ENCODE measurements at regions not wholly inside any gene's neighbourhood (a gene's known extent, or its start where the extent isn't known, plus 50 kb on each side); places are given as distances from the start of the nearest gene placed in this dataset.

DNA sequence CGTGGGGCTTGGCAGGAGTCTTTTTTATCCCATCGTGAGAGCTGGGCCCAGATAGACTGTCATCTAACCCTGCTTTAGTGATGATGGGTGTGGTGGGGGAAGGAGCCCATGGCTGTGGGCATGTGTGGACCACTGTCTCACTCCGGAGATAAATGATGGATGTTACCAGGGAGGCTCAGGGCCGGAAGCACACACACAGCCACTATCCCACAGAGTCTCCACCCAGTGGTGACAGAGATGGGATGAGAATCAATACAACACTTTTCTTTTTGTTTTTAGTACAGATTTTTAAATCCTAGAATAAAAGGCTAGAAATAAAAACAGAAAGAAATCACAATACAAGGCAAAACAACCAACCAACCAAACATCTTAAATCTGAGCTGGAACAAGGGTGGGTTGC, 233.4 kb downstream of the SOX11 start:
- TF ChIP-seq, protein P1, sequence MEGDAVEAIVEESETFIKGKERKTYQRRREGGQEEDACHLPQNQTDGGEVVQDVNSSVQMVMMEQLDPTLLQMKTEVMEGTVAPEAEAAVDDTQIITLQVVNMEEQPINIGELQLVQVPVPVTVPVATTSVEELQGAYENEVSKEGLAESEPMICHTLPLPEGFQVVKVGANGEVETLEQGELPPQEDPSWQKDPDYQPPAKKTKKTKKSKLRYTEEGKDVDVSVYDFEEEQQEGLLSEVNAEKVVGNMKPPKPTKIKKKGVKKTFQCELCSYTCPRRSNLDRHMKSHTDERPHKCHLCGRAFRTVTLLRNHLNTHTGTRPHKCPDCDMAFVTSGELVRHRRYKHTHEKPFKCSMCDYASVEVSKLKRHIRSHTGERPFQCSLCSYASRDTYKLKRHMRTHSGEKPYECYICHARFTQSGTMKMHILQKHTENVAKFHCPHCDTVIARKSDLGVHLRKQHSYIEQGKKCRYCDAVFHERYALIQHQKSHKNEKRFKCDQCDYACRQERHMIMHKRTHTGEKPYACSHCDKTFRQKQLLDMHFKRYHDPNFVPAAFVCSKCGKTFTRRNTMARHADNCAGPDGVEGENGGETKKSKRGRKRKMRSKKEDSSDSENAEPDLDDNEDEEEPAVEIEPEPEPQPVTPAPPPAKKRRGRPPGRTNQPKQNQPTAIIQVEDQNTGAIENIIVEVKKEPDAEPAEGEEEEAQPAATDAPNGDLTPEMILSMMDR (IDR thresholded peaks at IDR 0.05) = no peak
- intact Hi-C loops (cut with DNase I) = no loop called here
- no peaks in the 10 kb centered on the region for H3K36me3 ChIP-seq
- DNase-seq = no peak
- H3K4me1 ChIP-seq = no peaks in the 10 kb centered on the region
- H3K27me3 ChIP-seq = no peaks in the 10 kb centered on the region
- no peak overlapping the region for H3K9ac ChIP-seq (ENCODE audit: low read depth in 2 of 2, low read length in 2 of 2)
- no peak overlapping the region for H3K27ac ChIP-seq
- no peak overlapping the region for H3K4me3 ChIP-seq
- no peaks in the 10 kb centered on the region for H3K9me3 ChIP-seq

DNA sequence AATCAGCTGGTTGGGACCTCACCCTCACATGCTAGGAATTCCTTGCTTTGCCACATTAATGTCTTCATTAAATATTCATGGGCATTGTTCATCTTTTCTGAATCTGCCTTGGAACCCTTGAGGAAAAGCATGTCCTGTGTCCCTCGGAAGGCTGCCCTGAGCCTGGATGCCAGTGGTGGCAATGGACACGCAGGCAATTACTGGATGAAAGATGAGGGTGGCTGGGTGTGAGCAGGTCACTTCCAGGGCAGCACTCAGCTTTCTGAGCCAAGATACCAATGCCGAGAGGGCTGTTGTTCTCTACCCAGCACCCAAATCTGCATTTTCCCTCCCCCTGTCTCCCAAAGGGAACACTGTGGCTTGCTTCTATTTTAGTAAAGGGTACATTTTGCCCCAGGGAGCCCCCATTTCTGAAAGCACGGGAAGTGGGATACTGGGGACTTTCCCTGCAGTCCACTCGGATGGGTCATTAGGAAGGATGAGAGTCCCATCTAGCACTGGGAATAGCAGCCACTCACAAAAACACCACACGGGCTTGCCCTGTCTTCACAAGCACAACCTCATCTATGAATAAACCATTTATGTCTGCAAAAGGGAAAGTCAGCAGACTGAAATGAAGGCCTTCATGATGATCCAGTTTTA, 234.8 kb downstream of the SOX11 start:
- Histone ChIP-seq H3K27ac (no peak overlapping the region), H3K4me3 (no peak overlapping the region), H3K36me3 (no peaks in the 10 kb centered on the region), H3K27me3 (no peaks in the 10 kb centered on the region), H3K9me3 (no peaks in the 10 kb centered on the region), H3K9ac (ENCODE audit: low read depth in 2 of 2, low read length in 2 of 2) (no peak overlapping the region), H3K4me1 (no peaks in the 10 kb centered on the region)
- no peak for DNase-seq
- intact Hi-C loops (cut with DNase I) = no loop called here
- TF ChIP-seq, protein P1 (IDR thresholded peaks at IDR 0.05) = no peak

DNA sequence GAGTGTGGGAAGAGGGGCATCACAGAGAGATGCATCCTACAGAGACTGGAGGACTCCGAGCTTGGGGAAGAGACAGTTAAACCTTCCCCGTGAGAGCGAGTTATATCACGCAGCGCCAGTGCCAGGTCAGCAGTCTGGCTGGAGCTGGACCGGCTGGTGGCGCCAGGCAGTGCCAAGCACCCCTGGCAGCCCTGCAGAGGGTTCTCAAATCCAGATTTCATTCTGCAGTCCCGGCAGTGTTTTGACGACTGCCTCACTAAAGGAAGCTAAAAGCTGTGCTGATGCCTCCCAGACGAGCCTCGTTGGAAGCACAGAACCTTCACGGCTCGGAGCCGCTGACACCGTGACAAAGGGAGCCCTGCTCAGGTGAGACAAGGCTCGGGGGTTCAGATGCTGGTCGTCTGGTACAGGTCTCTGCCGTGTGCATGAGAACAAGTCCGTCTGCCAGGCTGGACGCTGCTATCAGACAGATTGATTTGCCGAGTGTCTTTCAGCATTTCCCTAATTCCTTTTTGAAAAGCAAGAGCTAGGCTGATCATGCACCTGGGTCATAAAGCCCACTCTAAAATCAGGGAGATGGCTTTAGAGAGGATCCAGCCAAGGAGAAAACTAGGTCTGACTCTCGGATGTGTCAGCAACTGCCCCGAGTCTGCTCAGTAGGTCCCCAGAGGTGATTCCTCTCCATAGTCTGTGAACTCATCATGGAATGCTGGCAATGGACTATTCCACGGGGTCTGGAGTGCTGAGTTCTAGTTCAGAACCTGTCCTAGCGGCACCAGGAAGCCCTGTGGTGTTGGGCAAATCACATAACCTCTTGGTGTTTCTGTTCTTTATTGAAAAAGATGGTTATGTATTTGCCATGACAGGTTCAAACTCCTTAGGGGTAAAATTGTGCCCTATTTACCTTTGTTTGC, 240.6 kb downstream of the SOX11 start:
- intact Hi-C loops (cut with DNase I) = no loop called here
- Histone ChIP-seq H3K36me3 (no peaks in the 10 kb centered on the region), H3K27me3 (no peaks in the 10 kb centered on the region), H3K9me3 (no peaks in the 10 kb centered on the region), H3K4me1 (no peaks in the 10 kb centered on the region), H3K27ac (no peak overlapping the region), H3K9ac (ENCODE audit: low read depth in 2 of 2, low read length in 2 of 2) (no peak overlapping the region), H3K4me3 (no peak overlapping the region)
- TF ChIP-seq, protein P1 (IDR thresholded peaks at IDR 0.05) = no peak
- DNase-seq = no peak

DNA sequence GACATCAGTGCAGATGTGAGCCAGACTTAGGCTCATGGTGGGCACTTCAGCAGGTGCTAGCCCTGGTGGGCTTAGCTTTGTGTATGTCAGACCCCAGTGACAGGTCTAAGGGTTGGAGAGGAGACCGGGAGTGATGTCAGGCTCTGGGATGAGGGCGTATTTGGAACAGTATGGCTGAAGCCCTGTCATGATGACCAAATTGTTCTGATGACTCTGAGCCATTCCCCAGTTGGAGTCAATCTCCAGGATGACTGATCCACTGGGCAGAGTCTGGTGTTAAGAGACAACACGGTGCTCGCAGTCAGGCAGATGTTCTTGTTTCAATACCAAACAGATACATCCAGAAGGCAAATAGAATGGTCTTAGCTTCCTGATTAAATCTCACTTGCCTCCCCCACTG, 241.5 kb downstream of the SOX11 start:
- no peaks in the 10 kb centered on the region for H3K36me3 ChIP-seq
- H3K4me1 ChIP-seq = no peaks in the 10 kb centered on the region
- H3K9ac ChIP-seq (ENCODE audit: low read depth in 2 of 2, low read length in 2 of 2) = no peak overlapping the region
- TF ChIP-seq, protein P1 (IDR thresholded peaks at IDR 0.05) = no peak
- intact Hi-C loops (cut with DNase I) = no loop called here
- DNase-seq = no peak
- no peaks in the 10 kb centered on the region for H3K27me3 ChIP-seq
- no peaks in the 10 kb centered on the region for H3K9me3 ChIP-seq
- H3K4me3 ChIP-seq = no peak overlapping the region
- H3K27ac ChIP-seq = no peak overlapping the region

DNA sequence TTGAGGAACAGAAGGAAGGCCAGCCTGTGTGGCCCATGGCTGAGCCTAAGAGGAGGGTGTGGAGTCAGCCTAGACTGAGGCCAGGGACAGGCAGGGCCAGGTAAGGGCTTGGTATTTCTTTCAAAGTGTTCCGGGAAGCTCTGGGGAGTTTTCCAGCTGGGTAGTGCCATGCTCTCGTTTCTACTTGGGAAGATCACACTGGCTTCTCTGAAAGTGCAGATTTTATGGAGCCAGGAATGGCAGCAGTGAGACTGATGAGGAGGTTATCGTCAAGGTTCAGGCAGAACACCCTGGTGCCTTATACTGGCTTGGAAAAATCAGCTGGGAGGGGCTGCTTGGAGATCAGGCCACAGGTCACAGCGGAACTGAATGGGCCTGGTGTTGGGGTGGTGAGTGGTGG, 245.1 kb downstream of the SOX11 start:
- Histone ChIP-seq H3K27me3 (no peaks in the 10 kb centered on the region), H3K9ac (ENCODE audit: low read depth in 2 of 2, low read length in 2 of 2) (no peak overlapping the region), H3K4me3 (no peak overlapping the region), H3K9me3 (no peaks in the 10 kb centered on the region), H3K4me1 (no peaks in the 10 kb centered on the region), H3K36me3 (no peaks in the 10 kb centered on the region), H3K27ac (no peak overlapping the region)
- intact Hi-C loops (cut with DNase I) = no loop called here
- DNase-seq = no peak
- TF ChIP-seq, protein P1 (IDR thresholded peaks at IDR 0.05) = no peak
